IMR-90 (cell line): ENCODE measurements at regions not wholly inside any gene's neighbourhood (a gene's known extent, or its start where the extent isn't known, plus 50 kb on each side); places are given as distances from the start of the nearest gene placed in this dataset.

Source experiments
- ATAC-seq: fragments of 200-7000 bp; cut with Tn5 transposase; 2 replicates; pipeline ENCODE4 v1.9.1; 2020; ENCODE audit warnings: low read depth, mild to moderate bottlenecking, moderate library complexity
- BruUV-seq: library from RNA; stranded (reverse); fragments of 400-500 nt; replicated peaks from 2 replicates; lab custom pipeline; 2021; lab: Mats Ljungman, UMichigan
- CTCF ChIA-PET: fragments of 300-600 bp; formaldehyde crosslinking; extraction: SDS; loops from one replicate; lab custom pipeline; 2021; ENCODE audit warnings: antibody characterized with exemption; lab: Yijun Ruan, JAX
- POLR2A ChIA-PET: fragments of 300-600 bp; sonication (Branson Sonifier 250); formaldehyde crosslinking; loops from one replicate; lab custom pipeline; 2022; ENCODE audit warnings: antibody characterized with exemption; ENCODE audit not compliant: unreplicated experiment; lab: Charles Lee
- DNase-seq: peaks from one replicate; pipeline ENCODE4 v3.0.0; 2013
- H2AFZ ChIP-seq: replicated peaks from 2 replicates; pipeline ENCODE3; 2013; ENCODE audit warnings: low read length, mild to moderate bottlenecking; ENCODE audit not compliant: poor library complexity
- H2AK5ac ChIP-seq: 2 replicates; pipeline ENCODE4 v1.6.1; 2013; ENCODE audit warnings: low read depth, low read length, inconsistent platforms
- H2AK9ac ChIP-seq: replicated peaks from 2 replicates; pipeline ENCODE3; 2013; ENCODE audit warnings: mild to moderate bottlenecking, low read depth, low read length, moderate library complexity; ENCODE audit not compliant: poor library complexity
- H2BK120ac ChIP-seq: 2 replicates; pipeline ENCODE4 v1.6.1; 2013; ENCODE audit warnings: low read depth, low read length, inconsistent platforms
- H2BK15ac ChIP-seq: 3 replicates; pipeline ENCODE4 v1.6.1; 2013; ENCODE audit warnings: low read depth, low read length, inconsistent platforms
- H2BK20ac ChIP-seq: 2 replicates; pipeline ENCODE4 v1.6.1; 2013; ENCODE audit warnings: low read depth, mild to moderate bottlenecking, inconsistent platforms, low read length, moderate library complexity
- H2BK5ac ChIP-seq: 2 replicates; pipeline ENCODE4 v1.6.1; 2013; ENCODE audit warnings: mild to moderate bottlenecking, low read depth, low read length, inconsistent platforms; ENCODE audit not compliant: poor library complexity, severe bottlenecking
- H3K14ac ChIP-seq: replicated peaks from 2 replicates; pipeline ENCODE4 v1.6.1; 2013; ENCODE audit warnings: low read depth, low read length, inconsistent platforms
- H3K18ac ChIP-seq: 2 replicates; pipeline ENCODE4 v1.6.1; 2013; ENCODE audit warnings: low read depth, low read length, control low read depth
- H3K23ac ChIP-seq: 2 replicates; pipeline ENCODE4 v1.6.1; 2013; ENCODE audit warnings: low read depth, low read length, inconsistent platforms
- H3K27ac ChIP-seq: 2 replicates; pipeline ENCODE4 v1.5.1; 2013; ENCODE audit warnings: mild to moderate bottlenecking, control low read depth, low read length; ENCODE audit not compliant: insufficient read depth
- H3K27me3 ChIP-seq: 2 replicates; pipeline ENCODE4 v1.6.1; 2013; ENCODE audit warnings: low read length; ENCODE audit not compliant: control insufficient read depth, insufficient read depth
- H3K36me3 ChIP-seq: 2 replicates; pipeline ENCODE4 v1.6.1; 2013; ENCODE audit warnings: low read length, mixed read lengths; ENCODE audit not compliant: control insufficient read depth, insufficient read depth
- H3K4ac ChIP-seq: 2 replicates; pipeline ENCODE4 v1.6.1; 2013; ENCODE audit warnings: low read depth, low read length, inconsistent platforms
- H3K4me1 ChIP-seq: 2 replicates; pipeline ENCODE4 v1.6.1; 2013; ENCODE audit warnings: low read length, mixed read lengths; ENCODE audit not compliant: control insufficient read depth, insufficient read depth
- H3K4me2 ChIP-seq: 2 replicates; pipeline ENCODE4 v1.6.1; 2013; ENCODE audit warnings: low read depth, mild to moderate bottlenecking, control low read depth, low read length, moderate library complexity
- H3K4me3 ChIP-seq: 2 replicates; pipeline ENCODE4 v1.5.1; 2013; ENCODE audit warnings: low read depth, mild to moderate bottlenecking, control low read depth, low read length, moderate library complexity; ENCODE audit not compliant: insufficient read depth
- H3K56ac ChIP-seq: 2 replicates; pipeline ENCODE4 v1.6.1; 2013; ENCODE audit warnings: low read length, inconsistent platforms; ENCODE audit not compliant: insufficient read depth; ENCODE audit errors: extremely low read depth
- H3K79me1 ChIP-seq, 2 experiments: 2 replicates each; pipeline ENCODE4 v1.6.1; 2013; ENCODE audit warnings: low read length in 2 of 2, inconsistent platforms in 1 of 2, low read depth in 1 of 2
- H3K9ac ChIP-seq: 2 replicates; pipeline ENCODE4 v1.6.1; 2013; ENCODE audit warnings: low read depth, low read length, control low read depth
- H3K9me1 ChIP-seq: 2 replicates; pipeline ENCODE4 v1.6.1; 2013; ENCODE audit warnings: low read length, inconsistent platforms; ENCODE audit not compliant: insufficient read depth
- H3K9me3 ChIP-seq: 2 replicates; pipeline ENCODE4 v1.6.1; 2013; ENCODE audit warnings: low read length; ENCODE audit not compliant: control insufficient read depth, insufficient read depth
- H4K20me1 ChIP-seq: 2 replicates; pipeline ENCODE4 v1.6.1; 2013; ENCODE audit warnings: low read length, inconsistent platforms; ENCODE audit not compliant: insufficient read depth
- H4K5ac ChIP-seq: 2 replicates; pipeline ENCODE4 v1.6.1; 2013; ENCODE audit warnings: mild to moderate bottlenecking, low read depth, low read length, control low read depth
- H4K8ac ChIP-seq, 2 experiments: 2 replicates each; pipeline ENCODE4 v1.6.1; 2013; ENCODE audit warnings: low read depth in 2 of 2, low read length in 2 of 2, control low read depth in 1 of 2, inconsistent platforms in 1 of 2
- H4K91ac ChIP-seq: 2 replicates; pipeline ENCODE4 v1.6.1; 2013; ENCODE audit warnings: low read depth, low read length, inconsistent platforms; ENCODE audit not compliant: insufficient read depth
- NFE2L2 ChIP-seq: fragments of 150-350 bp; IDR thresholded peaks from 2 replicates; pipeline ENCODE4 v1.6.1; 2016; ENCODE audit warnings: low read depth, mild to moderate bottlenecking, low read length
- RAD21 ChIP-seq: IDR thresholded peaks from 2 replicates; pipeline ENCODE4 v1.6.1; 2012; ENCODE audit warnings: low read length, improper control_type of control experiment
- RCOR1 ChIP-seq: IDR thresholded peaks from 2 replicates; pipeline ENCODE4 v1.6.1; 2012; ENCODE audit warnings: mild to moderate bottlenecking, low read length, improper control_type of control experiment; ENCODE audit not compliant: insufficient replicate concordance
- WGBS, 2 experiments: methylation state at CpG; one replicate each; pipeline versions ENCODE4 v1.1.5 to v1.1.7; 2013; ENCODE audit warnings: missing lambda C conversion rate in 2 of 2; ENCODE audit not compliant: insufficient read length in 1 of 2; ENCODE audit errors: extremely low coverage in 2 of 2; 5-methylcytosine and 5-hydroxymethylcytosine counted together
- dilution Hi-C: fragments of 300-500 bp; cut with HindIII; formaldehyde crosslinking; loops from one replicate; pipeline ENCODE4 v1.14.3; 2018; ENCODE audit warnings: low sequenced_read_pairs; ENCODE audit not compliant: unreplicated experiment
- in situ Hi-C: fragments of 300-500 bp; cut with MboI; formaldehyde crosslinking; loops from 3 replicates; pipeline ENCODE4 v1.14.3; 2019; ENCODE audit warnings: low sequenced_read_pairs, inconsistent platforms, mixed read lengths
- intact Hi-C: fragments of 100-400 bp; cut with micrococcal nuclease; formaldehyde crosslinking; loops from 2 replicates; pipeline ENCODE4 v1.10.0; 2022
- TF ChIP-seq, protein P1 (sequence below): conservative IDR thresholded peaks from 2 replicates; pipeline ENCODE4 v1.5.1; 2012; ENCODE audit warnings: mild to moderate bottlenecking, low read depth, low read length, improper control_type of control experiment

DNA sequence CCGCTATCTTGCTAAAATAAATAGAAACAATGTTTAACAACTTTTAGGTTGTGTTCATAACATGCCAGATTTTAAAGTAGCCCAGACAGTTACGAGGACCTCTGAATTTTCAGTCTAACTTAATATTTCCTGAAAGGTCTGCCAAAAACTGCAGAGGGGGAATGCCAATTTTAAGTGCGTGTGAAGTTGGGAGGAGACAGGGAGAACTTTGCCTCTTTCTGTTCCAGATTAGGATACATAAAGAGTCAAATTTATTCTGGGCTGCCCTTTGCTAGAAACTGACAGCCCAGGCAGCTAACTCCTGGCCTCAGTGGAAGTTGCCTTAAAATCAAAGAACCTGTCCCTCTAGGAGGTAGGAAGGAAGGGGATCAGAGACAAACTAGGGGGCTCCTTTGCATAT lies 52.3 kb upstream of the PIP4K2A start:
- Histone ChIP-seq H3K4me2 (no peak overlapping the region), H3K36me3 (no peaks in the 10 kb centered on the region), H3K14ac (no peak overlapping the region), H3K9me1 (no peaks in the 10 kb centered on the region), H2BK15ac (no peak overlapping the region), H2AFZ (no peak overlapping the region), H3K4me3 (no peak overlapping the region), H2BK5ac (no peak overlapping the region), H2AK9ac (no peak overlapping the region), H4K91ac (no peak overlapping the region), H3K4ac (no peak overlapping the region), H2AK5ac (no peak overlapping the region), H2BK120ac (no peak overlapping the region), H3K9me3 (peaks cover 2% of the 10 kb centered on the region; the same call in 1 of the 2 replicates), H4K5ac (no peak overlapping the region), H2BK20ac (no peak overlapping the region), H3K27ac (no peak overlapping the region), H3K9ac (no peak overlapping the region), H3K23ac (no peak overlapping the region), H3K4me1 (no peaks in the 10 kb centered on the region), H3K27me3 (no peaks in the 10 kb centered on the region; the same call in 1 of the 2 replicates), H4K20me1 (no peaks in the 10 kb centered on the region), H4K8ac (no peak overlapping the region), H3K79me1 (no peaks in the 10 kb centered on the region), H3K18ac (no peak overlapping the region), H3K56ac (no peak overlapping the region)
- TF ChIP-seq RCOR1 (no peak), NFE2L2 (no peak), RAD21 (no peak)
- TF ChIP-seq, protein P1, sequence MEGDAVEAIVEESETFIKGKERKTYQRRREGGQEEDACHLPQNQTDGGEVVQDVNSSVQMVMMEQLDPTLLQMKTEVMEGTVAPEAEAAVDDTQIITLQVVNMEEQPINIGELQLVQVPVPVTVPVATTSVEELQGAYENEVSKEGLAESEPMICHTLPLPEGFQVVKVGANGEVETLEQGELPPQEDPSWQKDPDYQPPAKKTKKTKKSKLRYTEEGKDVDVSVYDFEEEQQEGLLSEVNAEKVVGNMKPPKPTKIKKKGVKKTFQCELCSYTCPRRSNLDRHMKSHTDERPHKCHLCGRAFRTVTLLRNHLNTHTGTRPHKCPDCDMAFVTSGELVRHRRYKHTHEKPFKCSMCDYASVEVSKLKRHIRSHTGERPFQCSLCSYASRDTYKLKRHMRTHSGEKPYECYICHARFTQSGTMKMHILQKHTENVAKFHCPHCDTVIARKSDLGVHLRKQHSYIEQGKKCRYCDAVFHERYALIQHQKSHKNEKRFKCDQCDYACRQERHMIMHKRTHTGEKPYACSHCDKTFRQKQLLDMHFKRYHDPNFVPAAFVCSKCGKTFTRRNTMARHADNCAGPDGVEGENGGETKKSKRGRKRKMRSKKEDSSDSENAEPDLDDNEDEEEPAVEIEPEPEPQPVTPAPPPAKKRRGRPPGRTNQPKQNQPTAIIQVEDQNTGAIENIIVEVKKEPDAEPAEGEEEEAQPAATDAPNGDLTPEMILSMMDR, result no peak
- DNase-seq (no peak), ATAC-seq (no peak)
- intact Hi-C loops (no loop called here), in situ Hi-C loops (no loop called here), dilution Hi-C loops (no loop called here)
- ChIA-PET POLR2A (no interaction called here), CTCF (no interaction called here)
- BruUV-seq, result no TSS peak
- no CpG with 5 or more reads among the region's 3 CpGs for WGBS, 2 experiments
